Neural crest cell (in vitro differentiated cells): ENCODE measurements at regions not wholly inside any gene's neighbourhood (a gene's known extent, or its start where the extent isn't known, plus 50 kb on each side); places are given as distances from the start of the nearest gene placed in this dataset.

Source experiments
- DNase-seq: peaks from one replicate; pipeline ENCODE4 v3.0.0; 2021; ENCODE audit warnings: low read depth, mixed read lengths, low spot score
- H3K27ac Mint-ChIP-seq: one replicate; pipeline ENCODE4 v1.8.0; 2021; ENCODE audit warnings: mild to moderate bottlenecking, mixed read lengths; ENCODE audit not compliant: unreplicated experiment
- H3K27me3 Mint-ChIP-seq: 2 replicates; pipeline ENCODE4 v1.8.0; 2021; ENCODE audit warnings: low read depth, mild to moderate bottlenecking, mixed read lengths
- H3K36me3 Mint-ChIP-seq: 2 replicates; pipeline ENCODE4 v1.8.0; 2021; ENCODE audit warnings: low read depth, mild to moderate bottlenecking, mixed read lengths
- H3K4me1 Mint-ChIP-seq: 2 replicates; pipeline ENCODE4 v1.8.0; 2021; ENCODE audit warnings: mixed read lengths
- H3K4me3 Mint-ChIP-seq: one replicate; pipeline ENCODE4 v1.8.0; 2021; ENCODE audit warnings: mild to moderate bottlenecking, mixed read lengths
- H3K9me3 Mint-ChIP-seq: 2 replicates; pipeline ENCODE4 v1.8.0; 2021; ENCODE audit warnings: mixed read lengths
- TF ChIP-seq, protein P1 (sequence below): fragments of 200-600 bp; sonication (generic); conservative IDR thresholded peaks from 2 replicates; pipeline ENCODE4 v1.5.0; 2021; ENCODE audit warnings: antibody characterized with exemption, mild to moderate bottlenecking

DNA sequence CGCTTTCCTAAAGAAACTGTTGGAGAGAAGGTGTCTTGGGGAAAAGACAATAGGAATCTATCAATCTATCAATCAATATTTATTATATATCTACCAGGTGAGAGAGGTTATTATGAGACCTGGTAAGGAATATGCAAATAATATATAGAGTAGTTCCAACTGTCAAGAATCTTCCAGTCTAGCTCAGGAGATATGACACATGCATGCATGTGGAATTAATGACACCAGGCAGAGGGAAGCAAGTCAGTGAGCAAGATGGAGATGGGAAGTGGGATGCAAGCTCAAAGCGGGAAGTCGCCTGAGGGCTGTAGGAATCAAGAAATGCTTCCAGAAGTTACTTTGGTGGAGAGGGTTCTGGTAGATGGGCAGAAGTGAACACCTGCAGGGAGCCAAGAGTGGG, 187.4 kb upstream of the NRP1 start:
- Mint-ChIP-seq H3K36me3 (no peaks in the 10 kb centered on the region), H3K27ac (no peak overlapping the region), H3K27me3 (no peaks in the 10 kb centered on the region), H3K4me1 (peaks cover 9% of the 10 kb centered on the region), H3K9me3 (no peaks in the 10 kb centered on the region), H3K4me3 (no peak overlapping the region)
- no peak for DNase-seq
- TF ChIP-seq, protein P1, sequence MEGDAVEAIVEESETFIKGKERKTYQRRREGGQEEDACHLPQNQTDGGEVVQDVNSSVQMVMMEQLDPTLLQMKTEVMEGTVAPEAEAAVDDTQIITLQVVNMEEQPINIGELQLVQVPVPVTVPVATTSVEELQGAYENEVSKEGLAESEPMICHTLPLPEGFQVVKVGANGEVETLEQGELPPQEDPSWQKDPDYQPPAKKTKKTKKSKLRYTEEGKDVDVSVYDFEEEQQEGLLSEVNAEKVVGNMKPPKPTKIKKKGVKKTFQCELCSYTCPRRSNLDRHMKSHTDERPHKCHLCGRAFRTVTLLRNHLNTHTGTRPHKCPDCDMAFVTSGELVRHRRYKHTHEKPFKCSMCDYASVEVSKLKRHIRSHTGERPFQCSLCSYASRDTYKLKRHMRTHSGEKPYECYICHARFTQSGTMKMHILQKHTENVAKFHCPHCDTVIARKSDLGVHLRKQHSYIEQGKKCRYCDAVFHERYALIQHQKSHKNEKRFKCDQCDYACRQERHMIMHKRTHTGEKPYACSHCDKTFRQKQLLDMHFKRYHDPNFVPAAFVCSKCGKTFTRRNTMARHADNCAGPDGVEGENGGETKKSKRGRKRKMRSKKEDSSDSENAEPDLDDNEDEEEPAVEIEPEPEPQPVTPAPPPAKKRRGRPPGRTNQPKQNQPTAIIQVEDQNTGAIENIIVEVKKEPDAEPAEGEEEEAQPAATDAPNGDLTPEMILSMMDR, result no peak

DNA sequence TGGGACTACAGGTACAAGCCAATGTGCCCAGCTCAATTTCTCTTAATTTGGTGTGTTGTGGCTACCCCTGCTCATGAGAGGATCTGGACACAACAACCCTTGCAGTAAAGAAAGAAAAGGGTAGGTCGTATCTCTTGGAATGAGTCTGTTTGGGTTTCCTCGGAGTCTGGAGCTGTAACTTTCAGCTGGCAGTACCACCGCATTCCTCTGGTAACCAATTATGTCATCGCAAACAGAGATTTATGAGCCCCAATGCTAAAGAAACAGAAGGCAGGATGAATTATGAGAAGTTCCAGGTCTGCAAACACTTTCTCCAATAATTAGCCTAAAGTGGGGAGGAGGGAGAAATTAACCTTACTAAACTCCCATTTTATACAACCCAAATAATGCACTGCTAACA, 186.6 kb upstream of the NRP1 start:
- Mint-ChIP-seq H3K9me3 (no peaks in the 10 kb centered on the region), H3K4me1 (peaks cover 9% of the 10 kb centered on the region), H3K27ac (no peak overlapping the region), H3K4me3 (no peak overlapping the region), H3K36me3 (no peaks in the 10 kb centered on the region), H3K27me3 (no peaks in the 10 kb centered on the region)
- DNase-seq, result no peak
- TF ChIP-seq, protein P1, result no peak

DNA sequence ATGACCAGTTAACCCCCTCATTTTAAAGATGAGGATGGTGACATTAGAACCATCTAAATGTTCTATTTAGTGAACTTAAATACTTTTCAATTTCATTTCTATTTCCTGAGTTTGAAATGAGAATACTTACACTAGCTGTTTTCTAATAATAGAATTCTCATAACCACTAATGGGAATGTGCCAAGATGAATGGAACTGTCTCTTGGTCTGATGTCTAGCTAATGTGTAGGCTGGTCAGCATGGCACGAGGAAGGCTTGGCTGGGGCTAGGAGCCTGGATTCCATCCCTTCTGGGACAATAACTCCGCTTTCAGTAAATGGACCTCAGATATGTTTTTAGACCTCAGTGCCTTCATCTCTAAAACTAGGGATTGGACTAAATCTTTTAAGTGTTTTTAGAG, 185.8 kb upstream of the NRP1 start:
- Mint-ChIP-seq H3K4me1 (peaks cover 9% of the 10 kb centered on the region), H3K9me3 (no peaks in the 10 kb centered on the region), H3K27me3 (no peaks in the 10 kb centered on the region), H3K36me3 (no peaks in the 10 kb centered on the region), H3K4me3 (no peak overlapping the region), H3K27ac (no peak overlapping the region)
- TF ChIP-seq, protein P1, result no peak
- DNase-seq, result no peak

DNA sequence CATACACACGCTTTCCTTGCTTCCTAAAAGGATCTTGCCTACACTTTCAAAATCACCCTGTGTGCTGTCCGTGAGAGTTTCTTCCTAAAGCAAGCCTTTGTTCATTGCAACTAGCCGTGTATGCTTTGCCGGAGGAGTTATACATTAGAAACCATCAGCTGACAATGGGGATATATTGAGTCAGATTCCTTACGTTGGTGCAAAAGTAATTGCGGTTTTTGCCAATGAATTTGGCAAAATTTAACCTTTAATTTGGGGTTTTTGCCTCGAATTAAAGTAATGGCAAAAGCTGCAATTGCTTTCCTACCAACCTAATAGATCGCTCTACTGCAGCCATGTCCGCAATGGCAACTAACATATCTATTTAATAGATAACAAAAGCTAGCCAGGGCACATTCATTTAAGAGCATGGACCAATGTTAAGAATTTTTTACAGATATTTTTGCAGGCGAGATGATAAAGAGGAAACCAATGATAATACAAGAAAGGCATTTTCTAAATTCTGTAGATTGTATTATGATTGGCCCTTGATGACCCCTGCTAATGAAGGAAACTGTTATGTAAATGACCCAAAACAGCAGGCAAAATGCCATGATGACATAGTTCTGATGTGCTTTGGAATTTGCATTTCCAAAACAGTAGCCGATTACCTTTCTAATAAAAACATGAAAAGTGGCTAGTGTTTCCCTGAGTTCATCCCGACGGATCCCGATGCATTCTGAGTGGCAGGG, 184.8 kb upstream of the NRP1 start:
- Mint-ChIP-seq H3K4me3 (no peak overlapping the region), H3K27me3 (no peaks in the 10 kb centered on the region), H3K9me3 (no peaks in the 10 kb centered on the region), H3K27ac (no peak overlapping the region), H3K4me1 (peaks cover 9% of the 10 kb centered on the region), H3K36me3 (no peaks in the 10 kb centered on the region)
- TF ChIP-seq, protein P1, result no peak
- no peak for DNase-seq

DNA sequence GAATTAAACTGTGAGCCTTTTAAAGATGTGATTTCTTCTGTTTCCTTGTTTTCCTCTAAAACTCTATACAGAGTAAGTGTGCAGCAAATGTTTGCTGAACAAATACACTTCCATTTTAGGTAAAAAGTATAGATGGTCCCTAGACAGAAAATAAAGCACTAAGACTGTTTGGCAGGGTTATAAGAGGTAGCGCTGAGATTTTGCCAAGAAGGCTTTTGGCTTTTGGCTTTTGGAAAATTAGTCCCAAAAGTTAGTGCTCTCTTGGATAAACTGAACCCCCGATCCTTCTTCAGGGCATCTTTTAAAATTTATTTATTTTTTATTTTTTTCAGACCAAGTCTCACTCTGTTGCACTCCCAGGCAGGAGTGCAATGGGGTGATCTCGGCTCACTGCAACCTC, 175.7 kb upstream of the NRP1 start:
- no peaks in the 10 kb centered on the region for H3K9me3 Mint-ChIP-seq
- no peak overlapping the region for H3K27ac Mint-ChIP-seq
- no peak for DNase-seq
- TF ChIP-seq, protein P1, result no peak
- H3K36me3 Mint-ChIP-seq, result peaks cover 2% of the 10 kb centered on the region
- H3K4me3 Mint-ChIP-seq, result no peak overlapping the region
- H3K27me3 Mint-ChIP-seq, result no peaks in the 10 kb centered on the region
- H3K4me1 Mint-ChIP-seq, result peaks cover 11% of the 10 kb centered on the region
